ENCODE measurements at regions not wholly inside any gene's neighbourhood (a gene's known extent, or its start where the extent isn't known, plus 50 kb on each side); places are given as distances from the start of the nearest gene placed in this dataset.
A peak's percentile ranks its signal among the peaks of the same experiment; 100 is the strongest.

- H3K27ac Mint-ChIP-seq = no peak overlapping the region
- no peaks in the 10 kb centered on the region for H3K4me1 Mint-ChIP-seq
- Histone ChIP-seq H3K4me1 (ENCODE audit: control insufficient read depth, insufficient read depth, low read length, poor library complexity, severe bottlenecking) (no peaks in the 10 kb centered on the region), H3K9me3 (ENCODE audit: control insufficient read depth in 2 of 2, low read length in 2 of 2) (no peaks in the 10 kb centered on the region), H3K36me3 (ENCODE audit: control insufficient read depth, insufficient read depth, low read length) (no peaks in the 10 kb centered on the region), H3K27me3 (ENCODE audit: control insufficient read depth, insufficient read depth, low read length) (no peaks in the 10 kb centered on the region), H3K27ac (ENCODE audit: insufficient read depth, low read length, poor library complexity, severe bottlenecking) (no peak overlapping the region), H3K4me3 (ENCODE audit: low read depth, low read length) (no peak overlapping the region)
- peaks cover 0 to 6% (median 0%) of the 10 kb centered on the region in 7 donors for H3K9me3 Mint-ChIP-seq
- no peak overlapping the region for H3K4me3 Mint-ChIP-seq
- H3K36me3 Mint-ChIP-seq = no peaks in the 10 kb centered on the region
- no peaks in the 10 kb centered on the region for H3K27me3 Mint-ChIP-seq
- no peak for ATAC-seq (ENCODE audit: low read depth in 2 of 2)
- no peak for DNase-seq
Observed at GRCh38 chr3:24673596-24673995, 178.9 kb upstream of the THRB start.

- Mint-ChIP-seq H3K4me3 (no peak overlapping the region), H3K9me3 (peaks cover 0 to 6% (median 0%) of the 10 kb centered on the region in 7 donors), H3K4me1 (no peaks in the 10 kb centered on the region), H3K27ac (no peak overlapping the region), H3K36me3 (no peaks in the 10 kb centered on the region), H3K27me3 (no peaks in the 10 kb centered on the region)
- Histone ChIP-seq H3K36me3 (ENCODE audit: control insufficient read depth, insufficient read depth, low read length) (no peaks in the 10 kb centered on the region), H3K27me3 (ENCODE audit: control insufficient read depth, insufficient read depth, low read length) (no peaks in the 10 kb centered on the region), H3K27ac (ENCODE audit: insufficient read depth, low read length, poor library complexity, severe bottlenecking) (no peak overlapping the region), H3K4me3 (ENCODE audit: low read depth, low read length) (no peak overlapping the region), H3K9me3 (ENCODE audit: control insufficient read depth in 2 of 2, low read length in 2 of 2) (no peaks in the 10 kb centered on the region), H3K4me1 (ENCODE audit: control insufficient read depth, insufficient read depth, low read length, poor library complexity, severe bottlenecking) (no peaks in the 10 kb centered on the region)
- ATAC-seq (ENCODE audit: low read depth in 2 of 2) = no peak
- DNase-seq = no peak
Observed at GRCh38 chr3:24674261-24674660, 179.6 kb upstream of the THRB start.

- ATAC-seq (ENCODE audit: low read depth in 2 of 2) (no peak), DNase-seq (no peak)
- H3K27ac ChIP-seq (ENCODE audit: insufficient read depth, low read length, poor library complexity, severe bottlenecking) = no peak overlapping the region
- H3K9me3 Mint-ChIP-seq = peaks cover 0 to 6% (median 0%) of the 10 kb centered on the region in 7 donors
- no peaks in the 10 kb centered on the region for H3K27me3 Mint-ChIP-seq
- H3K27me3 ChIP-seq (ENCODE audit: control insufficient read depth, insufficient read depth, low read length) = no peaks in the 10 kb centered on the region
- no peak overlapping the region for H3K27ac Mint-ChIP-seq
- no peaks in the 10 kb centered on the region for H3K9me3 ChIP-seq (ENCODE audit: control insufficient read depth in 2 of 2, low read length in 2 of 2)
- no peak overlapping the region for H3K4me3 ChIP-seq (ENCODE audit: low read depth, low read length)
- H3K4me1 ChIP-seq (ENCODE audit: control insufficient read depth, insufficient read depth, low read length, poor library complexity, severe bottlenecking) = no peaks in the 10 kb centered on the region
- H3K36me3 Mint-ChIP-seq = no peaks in the 10 kb centered on the region
- H3K36me3 ChIP-seq (ENCODE audit: control insufficient read depth, insufficient read depth, low read length) = no peaks in the 10 kb centered on the region
- no peaks in the 10 kb centered on the region for H3K4me1 Mint-ChIP-seq
- H3K4me3 Mint-ChIP-seq = no peak overlapping the region
Observed at GRCh38 chr3:24678021-24678420, 183.4 kb upstream of the THRB start.

- Histone ChIP-seq H3K36me3 (ENCODE audit: control insufficient read depth, insufficient read depth, low read length) (no peaks in the 10 kb centered on the region), H3K9me3 (ENCODE audit: control insufficient read depth in 2 of 2, low read length in 2 of 2) (no peaks in the 10 kb centered on the region), H3K27ac (ENCODE audit: insufficient read depth, low read length, poor library complexity, severe bottlenecking) (no peak overlapping the region), H3K4me1 (ENCODE audit: control insufficient read depth, insufficient read depth, low read length, poor library complexity, severe bottlenecking) (no peaks in the 10 kb centered on the region), H3K4me3 (ENCODE audit: low read depth, low read length) (no peak overlapping the region), H3K27me3 (ENCODE audit: control insufficient read depth, insufficient read depth, low read length) (no peaks in the 10 kb centered on the region)
- no peaks in the 10 kb centered on the region for H3K27me3 Mint-ChIP-seq
- DNase-seq = no peak
- no peaks in the 10 kb centered on the region for H3K4me1 Mint-ChIP-seq
- H3K9me3 Mint-ChIP-seq = peaks cover 0 to 6% (median 0%) of the 10 kb centered on the region in 7 donors
- H3K36me3 Mint-ChIP-seq = no peaks in the 10 kb centered on the region
- peak in 1 of 2 donors; percentile 40 for ATAC-seq (ENCODE audit: low read depth in 2 of 2)
- no peak overlapping the region for H3K4me3 Mint-ChIP-seq
- no peak overlapping the region for H3K27ac Mint-ChIP-seq
Observed at GRCh38 chr3:24678421-24678865, 183.8 kb upstream of the THRB start.

GRCh38 chr3:24679429-24679828, 184.8 kb upstream of the THRB start:
- H3K4me3 Mint-ChIP-seq = no peak overlapping the region
- no peaks in the 10 kb centered on the region for H3K36me3 Mint-ChIP-seq
- H3K27me3 Mint-ChIP-seq = no peaks in the 10 kb centered on the region
- no peak overlapping the region for H3K4me3 ChIP-seq (ENCODE audit: low read depth, low read length)
- H3K9me3 Mint-ChIP-seq = peaks cover 0 to 4% (median 0%) of the 10 kb centered on the region in 7 donors
- no peaks in the 10 kb centered on the region for H3K27me3 ChIP-seq (ENCODE audit: control insufficient read depth, insufficient read depth, low read length)
- no peaks in the 10 kb centered on the region for H3K4me1 Mint-ChIP-seq
- H3K9me3 ChIP-seq (ENCODE audit: control insufficient read depth in 2 of 2, low read length in 2 of 2) = no peaks in the 10 kb centered on the region
- no peak for ATAC-seq (ENCODE audit: low read depth in 2 of 2)
- no peak for DNase-seq
- H3K4me1 ChIP-seq (ENCODE audit: control insufficient read depth, insufficient read depth, low read length, poor library complexity, severe bottlenecking) = no peaks in the 10 kb centered on the region
- no peak overlapping the region for H3K27ac ChIP-seq (ENCODE audit: insufficient read depth, low read length, poor library complexity, severe bottlenecking)
- no peaks in the 10 kb centered on the region for H3K36me3 ChIP-seq (ENCODE audit: control insufficient read depth, insufficient read depth, low read length)
- H3K27ac Mint-ChIP-seq = no peak overlapping the region

GRCh38 chr3:24680214-24680967, 185.7 kb upstream of the THRB start:
- no peak for ATAC-seq (ENCODE audit: low read depth in 2 of 2)
- H3K27ac Mint-ChIP-seq = peak overlapping the region in 1 of 3 donors; percentile 21

GRCh38 chr3:24682141-24682547, 187.5 kb upstream of the THRB start:
- peaks cover 0 to 5% (median 0%) of the 10 kb centered on the region in 7 donors for H3K9me3 Mint-ChIP-seq
- H3K4me1 Mint-ChIP-seq = peaks cover 0 to 5% (median 0%) of the 10 kb centered on the region in 4 donors
- Histone ChIP-seq H3K9me3 (ENCODE audit: control insufficient read depth in 2 of 2, low read length in 2 of 2) (no peaks in the 10 kb centered on the region), H3K36me3 (ENCODE audit: control insufficient read depth, insufficient read depth, low read length) (no peaks in the 10 kb centered on the region), H3K4me3 (ENCODE audit: low read depth, low read length) (no peak overlapping the region), H3K27ac (ENCODE audit: insufficient read depth, low read length, poor library complexity, severe bottlenecking) (no peak overlapping the region), H3K27me3 (ENCODE audit: control insufficient read depth, insufficient read depth, low read length) (no peaks in the 10 kb centered on the region), H3K4me1 (ENCODE audit: control insufficient read depth, insufficient read depth, low read length, poor library complexity, severe bottlenecking) (no peaks in the 10 kb centered on the region)
- H3K27ac Mint-ChIP-seq = no peak overlapping the region
- ATAC-seq (ENCODE audit: low read depth in 2 of 2) (no peak), DNase-seq (no peak)
- H3K4me3 Mint-ChIP-seq = no peak overlapping the region
- H3K27me3 Mint-ChIP-seq = no peaks in the 10 kb centered on the region
- no peaks in the 10 kb centered on the region for H3K36me3 Mint-ChIP-seq

More at GRCh38 chr3:24680214-24680967, 185.7 kb upstream of the THRB start:
- H3K4me1 Mint-ChIP-seq = no peaks in the 10 kb centered on the region
- Histone ChIP-seq H3K36me3 (ENCODE audit: control insufficient read depth, insufficient read depth, low read length) (no peaks in the 10 kb centered on the region), H3K4me3 (ENCODE audit: low read depth, low read length) (no peak overlapping the region), H3K27me3 (ENCODE audit: control insufficient read depth, insufficient read depth, low read length) (no peaks in the 10 kb centered on the region), H3K9me3 (ENCODE audit: control insufficient read depth in 2 of 2, low read length in 2 of 2) (no peaks in the 10 kb centered on the region), H3K27ac (ENCODE audit: insufficient read depth, low read length, poor library complexity, severe bottlenecking) (no peak overlapping the region), H3K4me1 (ENCODE audit: control insufficient read depth, insufficient read depth, low read length, poor library complexity, severe bottlenecking) (no peaks in the 10 kb centered on the region)
- H3K27me3 Mint-ChIP-seq = no peaks in the 10 kb centered on the region
- DNase-seq = peak in 1 of 3 donors; percentile 22
- H3K4me3 Mint-ChIP-seq = no peak overlapping the region
- no peaks in the 10 kb centered on the region for H3K36me3 Mint-ChIP-seq
- H3K9me3 Mint-ChIP-seq = peaks cover 0 to 5% (median 0%) of the 10 kb centered on the region in 7 donors

- H3K4me1 Mint-ChIP-seq = peaks cover 0 to 5% (median 0%) of the 10 kb centered on the region in 4 donors
- no peak overlapping the region for H3K27ac ChIP-seq (ENCODE audit: insufficient read depth, low read length, poor library complexity, severe bottlenecking)
- H3K27ac Mint-ChIP-seq = no peak overlapping the region
- H3K4me3 Mint-ChIP-seq = no peak overlapping the region
- H3K27me3 Mint-ChIP-seq = no peaks in the 10 kb centered on the region
- peaks cover 0 to 5% (median 0%) of the 10 kb centered on the region in 7 donors for H3K9me3 Mint-ChIP-seq
- H3K9me3 ChIP-seq (ENCODE audit: control insufficient read depth in 2 of 2, low read length in 2 of 2) = no peaks in the 10 kb centered on the region
- H3K36me3 ChIP-seq (ENCODE audit: control insufficient read depth, insufficient read depth, low read length) = no peaks in the 10 kb centered on the region
- H3K36me3 Mint-ChIP-seq = no peaks in the 10 kb centered on the region
- no peaks in the 10 kb centered on the region for H3K4me1 ChIP-seq (ENCODE audit: control insufficient read depth, insufficient read depth, low read length, poor library complexity, severe bottlenecking)
- no peaks in the 10 kb centered on the region for H3K27me3 ChIP-seq (ENCODE audit: control insufficient read depth, insufficient read depth, low read length)
- ATAC-seq (ENCODE audit: low read depth in 2 of 2) (no peak), DNase-seq (no peak)
- H3K4me3 ChIP-seq (ENCODE audit: low read depth, low read length) = no peak overlapping the region
Observed at GRCh38 chr3:24683090-24683489, 188.4 kb upstream of the THRB start.

Data from CD4-positive, CD25-positive, alpha-beta regulatory T cell (primary cell).